Skeletal muscle satellite cell (primary cell): ENCODE measurements at regions not wholly inside any gene's neighbourhood (a gene's known extent, or its start where the extent isn't known, plus 50 kb on each side); places are given as distances from the start of the nearest gene placed in this dataset.
"Not testable (repeated sequence)": the region's sequence is repeated elsewhere in the genome, so short reads cannot be mapped to it uniquely, and the experiment has no call there.

Experiments
- H3K27me3 ChIP-seq: 2 replicates; pipeline ENCODE4 v1.7.0; 2013; ENCODE audit warnings: low read length; ENCODE audit not compliant: control insufficient read depth, insufficient read depth
- H3K36me3 ChIP-seq: 2 replicates; pipeline ENCODE4 v1.7.0; 2013; ENCODE audit warnings: mild to moderate bottlenecking, control low read depth, low read length; ENCODE audit not compliant: insufficient read depth
- H3K4me1 ChIP-seq: 2 replicates; pipeline ENCODE4 v1.7.0; 2013; ENCODE audit warnings: low read length; ENCODE audit not compliant: control insufficient read depth, insufficient read depth
- H3K4me2 ChIP-seq: 2 replicates; pipeline ENCODE4 v1.7.0; 2013; ENCODE audit warnings: mild to moderate bottlenecking, low read length
- H3K4me3 ChIP-seq: 2 replicates; pipeline ENCODE4 v1.7.0; 2013; ENCODE audit warnings: low read length
- H3K9ac ChIP-seq: 2 replicates; pipeline ENCODE4 v1.7.0; 2013; ENCODE audit warnings: mild to moderate bottlenecking, low read depth, low read length, moderate library complexity
- H3K9me3 ChIP-seq: replicated peaks from 2 replicates; pipeline ENCODE4 v1.7.0; 2013; ENCODE audit warnings: mild to moderate bottlenecking, control low read depth, low read length

GRCh38 chr14:38608244-38608643, 352.4 kb upstream of the CLEC14A start:
- Histone ChIP-seq H3K4me3 (no peak overlapping the region), H3K36me3 (no peaks in the 10 kb centered on the region), H3K9ac (no peak overlapping the region), H3K4me2 (no peak overlapping the region), H3K27me3 (no peaks in the 10 kb centered on the region), H3K9me3 (no peaks in the 10 kb centered on the region), H3K4me1 (no peaks in the 10 kb centered on the region)

GRCh38 chr14:38605193-38606114, 349.6 kb upstream of the CLEC14A start:
- H3K4me1 ChIP-seq: no peaks in the 10 kb centered on the region
- H3K27me3 ChIP-seq: no peaks in the 10 kb centered on the region
- H3K9ac ChIP-seq: no peak overlapping the region
- no peaks in the 10 kb centered on the region for H3K36me3 ChIP-seq
- H3K9me3 ChIP-seq: no peaks in the 10 kb centered on the region
- H3K4me2 ChIP-seq: no peak overlapping the region
- no peak overlapping the region for H3K4me3 ChIP-seq

DNA sequence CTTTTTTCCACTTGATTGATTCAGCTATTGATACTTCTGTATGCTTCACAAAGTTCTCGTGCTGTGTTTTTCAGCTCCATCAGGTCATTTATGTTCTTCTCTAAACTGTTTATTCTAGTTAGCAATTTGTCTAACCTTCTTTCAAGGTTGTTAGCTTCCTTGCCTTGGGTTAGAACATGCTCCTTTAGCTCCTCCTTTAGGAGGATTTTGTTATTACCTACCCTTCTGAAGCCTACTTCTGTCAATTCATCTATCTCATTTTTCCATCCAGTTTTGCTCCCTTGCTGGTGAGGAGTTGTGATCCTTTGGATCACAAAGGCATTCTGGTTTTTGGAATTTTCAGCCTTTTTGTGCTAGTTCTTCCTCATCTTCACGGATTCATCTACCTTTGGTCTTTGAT, 344.7 kb upstream of the CLEC14A start:
- H3K4me2 ChIP-seq, H3K4me3 ChIP-seq, H3K27me3 ChIP-seq, H3K9me3 ChIP-seq, H3K9ac ChIP-seq, H3K36me3 ChIP-seq, H3K4me1 ChIP-seq: not testable (repeated sequence)

DNA sequence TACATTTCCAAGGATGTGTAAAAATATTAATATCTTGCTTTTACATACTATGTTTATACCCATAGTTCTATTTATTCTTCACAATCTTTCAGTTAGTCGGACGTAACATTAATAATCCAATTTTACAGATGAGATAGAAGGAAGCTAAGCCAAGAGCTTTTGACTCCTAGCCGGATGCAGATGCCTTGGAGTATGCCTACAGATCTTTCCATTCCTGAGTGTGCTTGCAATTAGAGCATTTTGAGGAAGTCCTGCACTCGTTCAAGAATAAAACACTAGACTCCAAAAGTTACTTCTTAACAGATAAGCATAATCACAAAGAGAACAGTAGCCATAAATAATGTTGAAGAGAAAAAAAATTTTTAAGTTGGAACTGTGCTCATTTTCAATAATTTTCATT, 337.6 kb upstream of the CLEC14A start:
- no peaks in the 10 kb centered on the region for H3K36me3 ChIP-seq
- no peak overlapping the region for H3K4me3 ChIP-seq
- no peaks in the 10 kb centered on the region for H3K9me3 ChIP-seq
- no peak overlapping the region for H3K9ac ChIP-seq
- no peaks in the 10 kb centered on the region for H3K4me1 ChIP-seq
- no peaks in the 10 kb centered on the region for H3K27me3 ChIP-seq
- H3K4me2 ChIP-seq: no peak overlapping the region

DNA sequence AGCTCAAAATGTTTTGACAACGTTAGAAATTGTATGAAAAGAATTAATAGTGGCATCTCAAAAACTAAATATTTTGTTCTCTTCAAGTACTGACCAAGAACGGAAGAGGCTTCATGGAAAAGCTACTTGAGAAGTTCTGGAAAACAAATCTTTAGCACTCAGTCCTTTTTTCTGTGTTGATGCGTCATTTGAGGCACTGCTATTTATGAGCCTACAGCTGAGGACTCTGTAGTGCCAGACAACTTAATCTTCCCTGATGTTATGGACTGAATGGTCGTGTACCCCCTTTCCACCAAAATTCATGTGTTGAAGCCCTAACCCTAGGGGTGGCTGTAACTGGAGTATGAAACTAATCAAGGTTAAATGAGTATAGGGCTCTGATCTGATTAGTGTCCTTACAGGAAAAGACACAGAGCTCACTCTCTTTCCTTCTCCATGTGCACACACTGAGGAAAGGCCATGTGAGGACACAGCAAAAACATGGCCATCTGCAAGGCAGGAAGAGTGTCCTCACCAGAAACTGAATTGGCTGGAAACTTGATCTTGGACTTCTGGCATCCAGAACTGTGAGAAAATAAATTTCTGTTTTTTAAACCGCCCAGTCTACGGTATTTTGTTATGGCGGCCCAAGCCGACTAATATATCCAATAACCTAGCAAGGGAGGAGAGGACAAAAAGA, 337.0 kb upstream of the CLEC14A start:
- Histone ChIP-seq H3K4me3 (no peak overlapping the region), H3K4me1 (no peaks in the 10 kb centered on the region), H3K4me2 (no peak overlapping the region), H3K9ac (no peak overlapping the region), H3K9me3 (no peaks in the 10 kb centered on the region), H3K27me3 (no peaks in the 10 kb centered on the region), H3K36me3 (no peaks in the 10 kb centered on the region)

GRCh38 chr14:38589747-38590350, 334.0 kb upstream of the CLEC14A start:
- Histone ChIP-seq H3K4me3 (no peak overlapping the region), H3K9me3 (no peaks in the 10 kb centered on the region), H3K9ac (no peak overlapping the region), H3K27me3 (no peaks in the 10 kb centered on the region), H3K36me3 (no peaks in the 10 kb centered on the region), H3K4me1 (no peaks in the 10 kb centered on the region), H3K4me2 (no peak overlapping the region)

GRCh38 chr14:38583471-38583870, 327.6 kb upstream of the CLEC14A start:
- no peaks in the 10 kb centered on the region for H3K36me3 ChIP-seq
- H3K27me3 ChIP-seq: no peaks in the 10 kb centered on the region
- H3K9ac ChIP-seq: no peak overlapping the region
- no peak overlapping the region for H3K4me3 ChIP-seq
- peaks cover under 1% of the 10 kb centered on the region for H3K4me1 ChIP-seq
- H3K4me2 ChIP-seq: no peak overlapping the region
- no peaks in the 10 kb centered on the region for H3K9me3 ChIP-seq

DNA sequence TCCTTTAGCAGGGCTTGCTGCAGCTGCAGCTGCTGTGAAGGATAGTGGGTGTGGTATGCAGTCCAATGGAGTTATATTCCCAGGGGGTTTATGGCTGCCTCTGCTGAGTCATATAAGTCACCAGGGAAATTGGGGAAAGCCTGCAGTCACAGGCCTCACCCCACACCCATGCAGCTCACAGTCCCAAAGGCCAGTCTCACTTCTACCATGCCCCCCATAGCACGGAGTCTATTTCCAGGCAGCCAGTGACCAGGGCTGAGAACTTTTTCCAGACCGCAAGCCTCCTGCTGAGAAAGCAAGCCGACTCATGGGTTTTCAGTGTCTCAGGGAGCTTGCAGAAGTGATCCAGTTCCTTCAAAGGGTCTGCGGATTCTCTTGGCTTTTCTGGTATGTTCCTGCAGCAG, 322.4 kb upstream of the CLEC14A start:
- no peak overlapping the region for H3K9ac ChIP-seq
- H3K27me3 ChIP-seq: no peaks in the 10 kb centered on the region
- H3K4me1 ChIP-seq: peaks cover 6% of the 10 kb centered on the region
- no peaks in the 10 kb centered on the region for H3K9me3 ChIP-seq
- H3K4me2 ChIP-seq: no peak overlapping the region
- H3K4me3 ChIP-seq: no peak overlapping the region
- no peaks in the 10 kb centered on the region for H3K36me3 ChIP-seq

DNA sequence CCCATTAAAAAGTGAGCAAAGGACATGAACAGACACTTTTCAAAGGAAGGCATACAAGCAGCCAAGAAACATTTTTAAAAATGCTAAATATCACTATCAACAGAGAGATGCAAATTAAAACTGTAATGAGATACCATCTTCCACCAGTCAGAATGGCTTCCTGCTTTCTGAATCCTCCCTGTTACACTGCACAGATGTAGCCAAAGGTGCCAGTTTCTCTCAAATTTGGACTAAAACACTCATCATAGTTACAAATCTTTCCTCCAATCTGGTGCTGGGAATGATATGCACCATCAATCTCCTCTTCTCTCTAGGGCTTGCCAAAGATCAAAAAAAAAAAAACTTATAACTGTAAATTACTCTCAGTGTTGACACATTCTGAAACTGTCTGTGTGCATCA, 311.8 kb upstream of the CLEC14A start:
- Histone ChIP-seq H3K9ac (no peak overlapping the region), H3K9me3 (no peaks in the 10 kb centered on the region), H3K4me1 (no peaks in the 10 kb centered on the region), H3K4me3 (no peak overlapping the region), H3K36me3 (no peaks in the 10 kb centered on the region), H3K4me2 (no peak overlapping the region), H3K27me3 (no peaks in the 10 kb centered on the region)

DNA sequence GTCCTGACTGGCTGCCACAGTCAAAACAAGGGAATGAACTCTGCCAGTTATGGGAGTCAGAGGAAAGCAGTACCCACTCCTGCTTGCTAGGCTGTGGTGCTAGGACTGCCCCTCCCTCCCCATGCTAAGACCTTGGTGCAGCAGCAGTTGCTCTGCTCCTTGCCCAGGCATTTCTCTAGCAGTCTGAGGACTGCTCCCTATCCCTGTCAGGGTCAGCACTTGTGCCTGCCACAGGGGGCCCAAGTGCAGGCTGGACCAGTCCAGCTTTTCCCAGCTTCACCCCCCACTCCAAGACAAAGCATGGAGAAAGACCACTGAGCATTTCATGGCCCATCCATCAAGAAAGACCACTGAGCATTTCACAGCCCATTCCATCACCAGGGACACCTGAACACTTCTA, 305.8 kb upstream of the CLEC14A start:
- H3K36me3 ChIP-seq: no peaks in the 10 kb centered on the region
- H3K4me2 ChIP-seq: no peak overlapping the region
- no peaks in the 10 kb centered on the region for H3K4me1 ChIP-seq
- H3K9ac ChIP-seq: no peak overlapping the region
- no peaks in the 10 kb centered on the region for H3K27me3 ChIP-seq
- no peaks in the 10 kb centered on the region for H3K9me3 ChIP-seq
- no peak overlapping the region for H3K4me3 ChIP-seq

DNA sequence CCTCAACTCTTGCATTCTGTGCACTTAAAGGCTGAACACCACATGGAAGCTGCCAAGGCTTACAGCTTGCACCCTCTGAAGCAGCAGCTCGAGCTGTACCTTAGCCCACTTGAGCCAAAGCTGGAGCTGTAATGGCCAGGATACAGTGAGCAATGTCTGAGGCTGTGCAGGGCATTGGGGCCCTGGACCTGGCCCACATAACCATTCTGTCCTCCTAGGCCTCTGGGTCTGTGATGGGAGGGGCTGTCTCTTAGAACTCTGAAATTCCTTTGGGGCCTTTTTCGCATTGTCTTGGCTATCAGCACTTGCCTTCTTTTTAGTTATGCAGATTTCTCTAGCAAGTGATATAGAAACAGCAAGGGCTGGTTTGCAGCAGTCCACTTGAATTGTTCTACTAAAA, 303.8 kb upstream of the CLEC14A start:
- Histone ChIP-seq H3K27me3 (no peaks in the 10 kb centered on the region), H3K4me3 (no peak overlapping the region), H3K36me3 (no peaks in the 10 kb centered on the region), H3K9me3 (no peaks in the 10 kb centered on the region), H3K9ac (no peak overlapping the region), H3K4me1 (no peaks in the 10 kb centered on the region), H3K4me2 (no peak overlapping the region)
